T follicular helper cell (primary cell): ENCODE measurements at regions not wholly inside any gene's neighbourhood (a gene's known extent, or its start where the extent isn't known, plus 50 kb on each side); places are given as distances from the start of the nearest gene placed in this dataset.
"Not testable (repeated sequence)": the region's sequence is repeated elsewhere in the genome, so short reads cannot be mapped to it uniquely, and the experiment has no call there.

Source experiments
- DNase-seq: peaks from one replicate; pipeline ENCODE4 v3.0.0-alpha.2; 2020; ENCODE audit warnings: low read depth

DNA sequence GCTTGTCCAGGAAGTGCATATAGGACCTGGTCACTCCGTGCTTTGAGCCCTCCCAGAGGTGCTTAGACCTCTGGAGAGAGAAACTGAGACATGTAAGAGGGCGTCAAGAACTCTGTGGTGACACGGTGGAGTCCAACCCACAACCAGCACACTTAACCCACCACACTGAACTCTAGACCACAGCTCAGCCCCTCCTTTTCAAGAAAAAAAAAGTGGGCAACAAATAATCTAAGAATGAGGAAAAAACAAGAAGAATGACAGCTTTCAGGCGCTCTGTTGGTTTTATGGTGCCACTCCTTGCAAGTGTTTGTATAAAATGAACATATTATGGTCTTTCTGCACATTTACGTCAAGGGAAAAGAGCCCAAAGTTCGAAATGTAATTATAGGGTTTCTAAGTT is 50.2 kb upstream of the SNAPC3 start:
- no peak for DNase-seq

- no peak for DNase-seq
Measured at GRCh38 chr9:15371448-15371845, 51.2 kb upstream of the SNAPC3 start.

- DNase-seq, result no peak
Measured at GRCh38 chr9:15370466-15371447, 51.9 kb upstream of the SNAPC3 start.

- no peak for DNase-seq
Measured at GRCh38 chr9:15369871-15370270, 52.8 kb upstream of the SNAPC3 start.

GRCh38 chr9:15369238-15369637 is 53.4 kb upstream of the SNAPC3 start:
- DNase-seq, result no peak

GRCh38 chr9:15364975-15365553 is 57.6 kb upstream of the SNAPC3 start:
- DNase-seq, result not testable (repeated sequence)

GRCh38 chr9:15361737-15362136 is 54.7 kb upstream of the TTC39B start:
- no peak for DNase-seq

DNA sequence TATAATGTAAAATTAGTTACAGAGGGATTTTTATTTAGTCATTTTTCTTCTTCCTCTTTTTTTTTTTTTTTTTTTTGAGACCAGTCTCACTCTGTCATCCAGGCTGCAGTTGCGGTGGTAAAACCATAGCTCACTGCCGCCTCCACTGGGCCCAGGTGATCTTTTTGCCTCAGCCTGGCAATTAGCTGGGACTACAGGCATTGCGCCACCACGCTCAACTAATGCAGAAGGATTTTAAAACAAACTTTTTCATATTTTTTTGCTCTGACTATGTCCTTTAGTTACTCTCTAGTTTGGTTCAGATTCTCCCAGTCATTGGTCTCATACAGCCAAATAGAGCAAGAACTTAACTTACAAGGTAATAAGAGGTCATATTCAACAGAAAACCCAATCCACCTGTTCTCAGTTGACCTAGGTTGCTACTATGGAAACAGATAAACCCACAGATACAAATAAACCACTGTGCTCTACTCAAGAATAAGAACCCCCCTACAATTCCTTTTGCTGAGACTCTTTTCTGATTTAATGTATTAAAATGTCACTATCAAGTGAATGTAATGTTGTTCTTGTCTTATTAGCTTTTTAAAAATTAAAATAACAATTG is 50.1 kb upstream of the TTC39B start:
- peak; percentile 14 for DNase-seq
